HUES64 (cell line): ENCODE measurements at regions not wholly inside any gene's neighbourhood (a gene's known extent, or its start where the extent isn't known, plus 50 kb on each side); places are given as distances from the start of the nearest gene placed in this dataset.

Experiments used
- H3K27ac ChIP-seq: 2 replicates; pipeline ENCODE4 v1.7.0; 2013; ENCODE audit warnings: low read depth, low read length, inconsistent platforms
- H3K27me3 ChIP-seq: 2 replicates; pipeline ENCODE4 v1.6.1; 2013; ENCODE audit warnings: mild to moderate bottlenecking, low read length; ENCODE audit not compliant: insufficient read depth
- H3K36me3 ChIP-seq: 2 replicates; pipeline ENCODE4 v1.6.1; 2013; ENCODE audit warnings: mild to moderate bottlenecking, low read length; ENCODE audit not compliant: insufficient read depth
- H3K4me1 ChIP-seq: 2 replicates; pipeline ENCODE4 v1.6.1; 2013; ENCODE audit warnings: mild to moderate bottlenecking, low read length, moderate library complexity; ENCODE audit not compliant: insufficient read depth
- H3K4me3 ChIP-seq: 2 replicates; pipeline ENCODE4 v1.5.1; 2013; ENCODE audit warnings: mild to moderate bottlenecking, low read length, moderate library complexity
- H3K9ac ChIP-seq: 2 replicates; pipeline ENCODE4 v1.6.1; 2013; ENCODE audit warnings: mild to moderate bottlenecking, low read depth, low read length
- H3K9me3 ChIP-seq: 2 replicates; pipeline ENCODE4 v1.6.1; 2013; ENCODE audit warnings: low read depth, low read length; ENCODE audit not compliant: insufficient read depth
- WGBS: fragments of 150-250, 120-280 bp; methylation state at CpG from one replicate; pipeline ENCODE4 v1.1.7; 2013; ENCODE audit warnings: missing lambda C conversion rate; 5-methylcytosine and 5-hydroxymethylcytosine counted together

- no peak overlapping the region for H3K27ac ChIP-seq
- peaks cover 15% of the 10 kb centered on the region for H3K4me1 ChIP-seq
- WGBS, result 95% methylated on average over 3 of the region's 3 CpGs
Observed at GRCh38 chr12:24537083-24537860, 411.6 kb downstream of the BCAT1 start.

DNA sequence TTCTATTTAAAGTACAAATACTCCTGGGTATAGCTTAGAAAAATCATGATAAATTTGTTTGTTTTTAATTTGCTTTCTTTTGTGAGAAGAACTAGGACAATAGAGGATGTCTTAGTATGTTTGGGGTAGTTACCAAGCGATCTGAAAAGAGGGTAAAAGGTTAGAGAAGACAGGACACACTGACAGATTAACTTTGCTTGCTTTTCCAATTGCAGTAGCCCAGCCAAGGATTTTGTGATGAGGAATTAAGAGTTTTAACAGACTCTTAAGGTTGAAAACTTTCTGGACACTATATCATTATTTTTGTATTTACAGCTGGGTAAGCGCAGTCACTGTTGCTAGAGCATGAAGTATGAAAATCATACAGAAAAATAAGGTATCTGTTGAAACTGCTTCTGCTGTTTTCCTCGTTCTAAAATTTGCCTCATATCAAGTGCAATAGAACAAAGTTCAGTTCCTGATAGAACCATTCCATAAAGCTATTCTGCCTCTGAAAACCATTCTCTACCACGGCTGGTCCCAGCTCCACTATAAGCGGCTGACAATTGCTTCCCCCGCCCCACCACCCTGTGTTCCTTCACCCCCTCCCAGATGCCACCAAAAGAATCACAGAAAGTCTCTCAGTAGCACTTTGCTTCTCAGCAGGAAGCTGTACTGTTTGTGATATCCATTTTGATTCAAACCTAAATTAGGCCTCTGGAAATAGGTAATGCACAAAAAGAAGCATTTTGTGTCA lies 413.4 kb downstream of the BCAT1 start:
- Histone ChIP-seq H3K4me1 (peaks cover 15% of the 10 kb centered on the region), H3K36me3 (no peaks in the 10 kb centered on the region), H3K27ac (no peak overlapping the region), H3K9me3 (no peaks in the 10 kb centered on the region), H3K27me3 (no peaks in the 10 kb centered on the region), H3K4me3 (no peak overlapping the region), H3K9ac (no peak overlapping the region)
- WGBS, result 84% methylated on average over 6 of the region's 6 CpGs

More at GRCh38 chr12:24537083-24537860, 411.6 kb downstream of the BCAT1 start:
- no peak overlapping the region for H3K9ac ChIP-seq
- H3K27me3 ChIP-seq, result no peaks in the 10 kb centered on the region
- no peaks in the 10 kb centered on the region for H3K36me3 ChIP-seq
- H3K4me3 ChIP-seq, result no peak overlapping the region
- H3K9me3 ChIP-seq, result no peaks in the 10 kb centered on the region

- no peak overlapping the region for H3K9ac ChIP-seq
- H3K27ac ChIP-seq, result no peak overlapping the region
- H3K9me3 ChIP-seq, result no peaks in the 10 kb centered on the region
- peaks cover 11% of the 10 kb centered on the region for H3K4me1 ChIP-seq
- H3K36me3 ChIP-seq, result no peaks in the 10 kb centered on the region
- no peaks in the 10 kb centered on the region for H3K27me3 ChIP-seq
- H3K4me3 ChIP-seq, result no peak overlapping the region
- 86% methylated on average over 4 of the region's 4 CpGs for WGBS
Observed at GRCh38 chr12:24534622-24535021, 414.3 kb downstream of the BCAT1 start.

DNA sequence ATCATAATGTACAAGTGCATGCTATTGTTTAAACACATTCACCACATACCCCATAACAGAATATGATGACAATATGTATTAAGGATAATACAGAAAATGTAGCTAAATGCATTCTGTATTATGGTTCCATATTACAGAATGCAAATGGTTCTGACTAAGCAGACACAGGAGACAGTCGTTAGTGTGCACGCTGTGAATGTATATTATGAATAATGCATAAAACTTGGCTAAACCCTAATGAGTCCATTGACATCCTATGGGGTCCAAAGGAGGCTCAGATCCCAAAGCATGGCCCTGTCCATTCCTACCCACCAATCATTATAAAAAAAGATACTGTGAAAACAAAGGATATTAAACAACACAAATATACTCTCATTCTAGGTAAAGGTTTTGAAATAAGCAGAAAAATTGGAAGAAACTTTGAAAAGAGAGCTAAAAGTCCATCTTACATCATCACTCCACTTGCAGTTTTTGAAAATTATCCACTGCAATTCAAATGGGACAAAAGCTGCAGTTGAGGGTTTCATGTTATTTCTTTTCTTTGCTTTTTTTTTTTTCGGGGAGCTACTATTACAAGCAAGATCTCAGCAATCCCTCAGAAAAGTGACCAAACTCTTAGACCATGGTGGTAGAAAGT lies 415.1 kb downstream of the BCAT1 start:
- no peaks in the 10 kb centered on the region for H3K36me3 ChIP-seq
- WGBS, result 86% methylated on average over 2 of the region's 3 CpGs
- no peaks in the 10 kb centered on the region for H3K27me3 ChIP-seq
- H3K4me3 ChIP-seq, result no peak overlapping the region
- peaks cover 11% of the 10 kb centered on the region for H3K4me1 ChIP-seq
- H3K9me3 ChIP-seq, result no peaks in the 10 kb centered on the region
- no peak overlapping the region for H3K9ac ChIP-seq
- no peak overlapping the region for H3K27ac ChIP-seq

DNA sequence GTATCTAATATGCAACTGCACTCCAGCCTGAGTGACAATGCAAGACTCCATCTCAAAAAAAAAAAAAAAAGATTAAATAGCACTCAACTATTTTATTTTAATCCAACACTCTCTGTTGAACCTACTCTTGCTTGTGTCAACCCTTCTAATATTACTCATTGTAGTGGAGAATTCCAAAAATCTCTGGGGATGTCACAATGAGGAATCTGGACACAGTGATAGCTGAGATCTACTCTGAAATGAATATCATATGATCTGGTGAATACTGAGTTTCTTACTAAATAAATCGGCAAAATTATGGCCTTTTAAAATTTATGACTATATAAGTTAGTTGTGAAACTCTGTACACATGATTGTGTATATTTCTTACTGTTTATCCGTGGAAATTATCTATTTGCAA lies 418.2 kb downstream of the BCAT1 start:
- Histone ChIP-seq H3K9me3 (no peaks in the 10 kb centered on the region), H3K36me3 (no peaks in the 10 kb centered on the region), H3K27me3 (no peaks in the 10 kb centered on the region), H3K4me1 (no peaks in the 10 kb centered on the region; the same call in 1 of the 2 replicates), H3K9ac (no peak overlapping the region), H3K27ac (no peak overlapping the region), H3K4me3 (no peak overlapping the region)
- 94% methylated on average over 2 of the region's 2 CpGs for WGBS

DNA sequence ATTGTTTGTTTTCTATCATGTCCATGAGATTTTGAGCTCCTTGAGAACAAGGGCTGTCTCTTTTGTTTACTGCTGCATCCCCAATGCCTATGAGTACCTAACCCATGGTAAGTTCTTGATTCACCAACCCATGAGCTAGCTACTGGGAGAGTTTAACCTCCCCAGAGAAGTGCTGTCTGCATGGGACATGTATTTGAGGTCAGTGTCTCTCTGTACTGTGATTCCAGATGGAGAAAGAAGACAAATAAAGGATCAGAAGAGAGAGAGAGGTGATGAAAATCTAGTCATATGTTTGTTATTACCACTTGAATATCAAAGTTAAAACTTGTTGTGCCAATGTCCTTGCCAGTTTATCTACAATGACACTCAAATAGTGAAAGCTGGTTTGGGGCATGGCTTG lies 421.8 kb downstream of the BCAT1 start:
- Histone ChIP-seq H3K27ac (no peak overlapping the region), H3K4me1 (no peaks in the 10 kb centered on the region), H3K4me3 (no peak overlapping the region), H3K27me3 (no peaks in the 10 kb centered on the region), H3K36me3 (no peaks in the 10 kb centered on the region), H3K9ac (no peak overlapping the region), H3K9me3 (0 out of 2 replicates have a peak, but pooled peaks cover 3% of the 10 kb centered on the region)

- no peak overlapping the region for H3K9ac ChIP-seq
- H3K36me3 ChIP-seq, result no peaks in the 10 kb centered on the region
- no peak overlapping the region for H3K4me3 ChIP-seq
- H3K27me3 ChIP-seq, result no peaks in the 10 kb centered on the region
- no CpG with 5 or more reads among the region's 1 CpG for WGBS
- H3K9me3 ChIP-seq, result peaks cover 31% of the 10 kb centered on the region
- H3K4me1 ChIP-seq, result no peaks in the 10 kb centered on the region
- no peak overlapping the region for H3K27ac ChIP-seq
Observed at GRCh38 chr12:24522736-24523135, 426.2 kb downstream of the BCAT1 start.

DNA sequence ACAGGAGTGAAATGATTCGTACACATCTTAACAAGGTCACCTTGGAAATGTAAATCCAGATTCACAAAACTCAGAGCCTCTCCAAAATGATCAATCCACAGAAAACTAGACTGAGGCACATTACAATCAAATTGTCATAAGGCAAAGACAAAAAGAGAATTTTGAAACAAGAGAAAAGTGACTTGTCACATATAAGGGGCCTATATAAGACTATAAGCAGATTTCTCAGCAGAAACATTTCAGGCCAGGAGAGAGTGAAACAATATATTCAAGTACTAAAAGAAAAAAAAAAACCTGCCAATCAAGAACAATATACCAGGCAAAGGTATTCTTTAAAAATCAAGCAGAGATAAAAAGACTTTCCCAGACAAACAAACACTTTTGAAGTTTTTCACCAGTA lies 429.1 kb downstream of the BCAT1 start:
- H3K27me3 ChIP-seq, result no peaks in the 10 kb centered on the region
- 100% methylated on average over 1 of the region's 1 CpG for WGBS
- H3K4me1 ChIP-seq, result 0 out of 2 replicates have a peak, but pooled peaks cover 5% of the 10 kb centered on the region
- no peak overlapping the region for H3K9ac ChIP-seq
- no peaks in the 10 kb centered on the region for H3K36me3 ChIP-seq
- peaks cover 31% of the 10 kb centered on the region for H3K9me3 ChIP-seq
- H3K27ac ChIP-seq, result no peak overlapping the region
- H3K4me3 ChIP-seq, result no peak overlapping the region

- Histone ChIP-seq H3K27me3 (no peaks in the 10 kb centered on the region), H3K36me3 (no peaks in the 10 kb centered on the region), H3K9me3 (peaks cover 28% of the 10 kb centered on the region), H3K4me1 (0 out of 2 replicates have a peak, but pooled peaks cover 5% of the 10 kb centered on the region), H3K27ac (no peak overlapping the region), H3K4me3 (no peak overlapping the region), H3K9ac (no peak overlapping the region)
- 94% methylated on average over 1 of the region's 1 CpG for WGBS
Observed at GRCh38 chr12:24517000-24517399, 431.9 kb downstream of the BCAT1 start.

GRCh38 chr12:24510581-24511125 lies 438.2 kb downstream of the BCAT1 start:
- no peaks in the 10 kb centered on the region for H3K27me3 ChIP-seq
- no peak overlapping the region for H3K27ac ChIP-seq
- no peaks in the 10 kb centered on the region for H3K9me3 ChIP-seq
- no peaks in the 10 kb centered on the region for H3K4me1 ChIP-seq
- no peak overlapping the region for H3K4me3 ChIP-seq
- no peaks in the 10 kb centered on the region for H3K36me3 ChIP-seq
- WGBS, result 95% methylated on average over 5 of the region's 5 CpGs
- H3K9ac ChIP-seq, result no peak overlapping the region

DNA sequence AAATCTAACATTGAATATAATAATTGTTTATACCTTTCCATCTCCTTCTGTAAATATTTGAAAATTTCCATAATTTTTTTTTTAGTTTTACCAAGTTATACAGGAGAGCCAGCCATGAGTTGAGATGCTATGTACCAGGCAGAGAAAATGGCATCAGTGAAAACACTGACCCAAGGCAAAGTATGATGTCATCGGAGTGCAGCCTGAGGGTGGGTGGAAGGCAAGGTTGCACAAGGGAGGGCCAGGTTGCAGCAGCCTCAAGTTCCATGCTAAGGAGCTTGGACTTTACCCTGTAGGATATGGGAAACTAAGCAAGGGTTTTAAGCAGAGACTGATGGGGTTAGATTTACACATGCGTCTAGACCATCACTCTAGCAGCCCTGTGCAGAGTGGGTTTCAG lies 441.1 kb downstream of the BCAT1 start:
- H3K27me3 ChIP-seq, result no peaks in the 10 kb centered on the region
- WGBS, result 96% methylated on average over 2 of the region's 2 CpGs

More for the DNA sequence above, 441.1 kb downstream of the BCAT1 start:
- Histone ChIP-seq H3K27ac (no peak overlapping the region), H3K4me3 (no peak overlapping the region), H3K9me3 (no peaks in the 10 kb centered on the region), H3K9ac (no peak overlapping the region), H3K4me1 (no peaks in the 10 kb centered on the region), H3K36me3 (no peaks in the 10 kb centered on the region)
